GM12873 (cell line): ENCODE measurements at regions not wholly inside any gene's neighbourhood (a gene's known extent, or its start where the extent isn't known, plus 50 kb on each side); places are given as distances from the start of the nearest gene placed in this dataset.

Experiments
- CTCF ChIP-seq: IDR thresholded peaks from 2 replicates; pipeline ENCODE4 v1.5.1; 2012; ENCODE audit warnings: low read depth, mild to moderate bottlenecking, moderate library complexity, low read length, control low read depth; ENCODE audit not compliant: insufficient read depth; ENCODE audit errors: missing control alignments

GRCh38 chr4:23085249-23085568, 392.5 kb downstream of the GBA3 start:
- TF ChIP-seq CTCF, result no peak

GRCh38 chr4:23084559-23085248, 392.0 kb downstream of the GBA3 start:
- no peak for TF ChIP-seq CTCF

- no peak for TF ChIP-seq CTCF
These were observed 390.7 kb downstream of the GBA3 start for GRCh38 chr4:23083391-23083790.

- no peak for TF ChIP-seq CTCF
These were observed 378.3 kb downstream of the GBA3 start for GRCh38 chr4:23070848-23071570.

- no peak for TF ChIP-seq CTCF
These were observed 376.0 kb downstream of the GBA3 start for GRCh38 chr4:23068756-23069155.

- TF ChIP-seq CTCF, result no peak
These were observed 375.6 kb downstream of the GBA3 start for GRCh38 chr4:23068287-23068686.

GRCh38 chr4:23062188-23062587, 369.5 kb downstream of the GBA3 start:
- TF ChIP-seq CTCF, result no peak
